Spleen (tissue), 11 donors: ENCODE measurements at regions not wholly inside any gene's neighbourhood (a gene's known extent, or its start where the extent isn't known, plus 50 kb on each side); places are given as distances from the start of the nearest gene placed in this dataset.

ENCODE experiments used
- DNase-seq: peaks from one replicate; pipeline ENCODE4 v3.0.0-alpha.2; 2020
- H3K27ac ChIP-seq, 8 donors: fragments of 200-600 bp; sonication (generic) in 7 of 8; 1 replicate in 4 of 8; 2 replicates in 4 of 8; pipeline versions ENCODE4 v1.5.0 to v1.8.0; 2016 to 2021; ENCODE audit warnings: inconsistent platforms in 4 of 8, mild to moderate bottlenecking in 4 of 8, moderate library complexity in 1 of 8
- H3K27me3 ChIP-seq, 7 donors: fragments of 200-600 bp; sonication (generic) in 6 of 7; replicated peaks in 1 of 7; 1 replicate in 4 of 7; 2 replicates in 3 of 7; pipeline versions ENCODE4 v1.5.0 to v1.8.0; 2016 to 2021; ENCODE audit warnings: inconsistent platforms in 3 of 7, mild to moderate bottlenecking in 1 of 7
- H3K36me3 ChIP-seq, 6 donors: fragments of 200-600 bp; sonication (generic) in 5 of 6; 1 replicate in 4 of 6; 2 replicates in 2 of 6; pipeline versions ENCODE4 v1.5.0 to v1.8.0; 2016 to 2021; ENCODE audit warnings: inconsistent platforms in 2 of 6
- H3K4me1 ChIP-seq, 6 donors: fragments of 200-600 bp; sonication (generic) in 5 of 6; 1 replicate in 3 of 6; 2 replicates in 3 of 6; pipeline versions ENCODE4 v1.5.0 to v1.8.0; 2016 to 2021; ENCODE audit warnings: inconsistent platforms in 3 of 6
- H3K4me3 ChIP-seq, 8 donors: fragments of 200-600 bp; sonication (generic) in 7 of 8; 1 replicate in 4 of 8; 2 replicates in 4 of 8; pipeline versions ENCODE4 v1.5.0 to v1.8.0; 2016 to 2021; ENCODE audit warnings: inconsistent platforms in 4 of 8, mild to moderate bottlenecking in 4 of 8, moderate library complexity in 2 of 8
- H3K9me3 ChIP-seq, 8 donors: fragments of 200-600 bp; sonication (generic) in 7 of 8; 1 replicate in 4 of 8; 2 replicates in 4 of 8; pipeline versions ENCODE4 v1.5.0 to v1.8.0; 2016 to 2021; ENCODE audit warnings: inconsistent platforms in 4 of 8
- CTCF ChIP-seq, 11 experiments: fragments of 200-600 bp in 7 of 11; fragments of 450-650 bp in 4 of 11; sonication (generic) in 4 of 11; IDR thresholded peaks in 8 of 11; conservative IDR thresholded peaks in 3 of 11; 1 replicate in 7 of 11; 2 replicates in 4 of 11; pipeline versions ENCODE4 v1.4.0 to v1.8.0; 2016 to 2021; ENCODE audit warnings: antibody characterized with exemption in 11 of 11, inconsistent platforms in 4 of 11, mild to moderate bottlenecking in 1 of 11
- POLR2A ChIP-seq, 3 donors: fragments of 450-650 bp; IDR thresholded peaks; one replicate each; pipeline ENCODE4 v1.5.1; 2017; ENCODE audit warnings: antibody characterized with exemption in 3 of 3, mild to moderate bottlenecking in 1 of 3
- POLR2AphosphoS5 ChIP-seq, 3 donors: sonication (generic); formaldehyde crosslinking; IDR thresholded peaks; one replicate each; pipeline ENCODE4 v1.5.1; 2017; ENCODE audit warnings: antibody characterized with exemption in 3 of 3
- WGBS, 5 donors: extraction: QIAGEN DNeasy Blood & Tissue Kit in 3 of 5; methylation state at CpG; one replicate each; pipeline versions ENCODE4 v1.1.5 to v1.1.7; 2013 to 2018; 5-methylcytosine and 5-hydroxymethylcytosine counted together
- intact Hi-C: fragments of 100-400 bp; cut with DNase I; formaldehyde crosslinking; loops from one replicate; pipeline ENCODE4 v1.15.0; 2023; ENCODE audit warnings: low total_unique reads
- donor health status: healthy with polysubstance abuse.
- donor health status: DM: no; HTN: no; CAD: no; lungs with moderate emphysema.
- donor health status: DM: no; HTN: no; CAD: no.
- donor health status: Bipolar disorder and iron deficiency.
- donor health status: healthy.
- donor health status: DM: no; HTN: no; CAD: no.
- donor health status: DM: yes; HTN: yes; CAD: no.

DNA sequence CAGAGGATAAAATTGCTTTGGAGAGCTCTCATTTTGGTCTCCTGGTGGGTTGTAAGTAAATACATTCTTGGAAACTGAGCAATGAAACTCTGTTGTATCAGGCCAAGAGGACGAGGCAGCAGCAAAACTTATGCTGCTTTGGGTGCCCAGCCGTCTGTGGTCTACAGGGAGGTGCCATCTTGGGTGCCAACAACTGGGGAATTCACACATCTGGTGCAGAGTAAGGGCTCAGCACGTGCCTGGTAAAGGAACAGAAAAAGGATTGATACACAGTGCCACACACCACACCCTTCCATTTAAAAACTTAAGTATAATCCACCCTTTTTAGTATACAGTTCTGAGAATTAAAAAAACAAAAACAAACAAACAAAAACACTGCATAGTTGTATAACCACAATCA is 221.9 kb downstream of the TSN start:
- H3K4me1 ChIP-seq = peaks cover 0 to 29% (median 14%) of the 10 kb centered on the region in 6 donors
- no peaks in the 10 kb centered on the region for H3K36me3 ChIP-seq
- H3K9me3 ChIP-seq = no peaks in the 10 kb centered on the region
- no peak for DNase-seq
- 50 to 75% (median 68%) methylated on average over 3 of the region's 3 CpGs for WGBS, 5 donors
- no peak overlapping the region for H3K4me3 ChIP-seq
- TF ChIP-seq POLR2AphosphoS5 (IDR thresholded peaks at IDR 0.05) (no peak), POLR2A (IDR thresholded peaks at IDR 0.05) (no peak), CTCF (IDR thresholded peaks at IDR 0.05 in 8 of 11, conservative IDR thresholded peaks at IDR 0.05 in 3 of 11) (no peak)
- intact Hi-C loops = no loop called here
- H3K27ac ChIP-seq = peak overlapping the region in 1 of 8 donors; percentile 39
- H3K27me3 ChIP-seq = peaks cover 0 to 8% (median 0%) of the 10 kb centered on the region in 7 donors

- intact Hi-C loops = no loop called here
- H3K36me3 ChIP-seq = no peaks in the 10 kb centered on the region
- DNase-seq = no peak
- no peak overlapping the region for H3K27ac ChIP-seq
- no peak overlapping the region for H3K4me3 ChIP-seq
- TF ChIP-seq CTCF (IDR thresholded peaks at IDR 0.05 in 8 of 11, conservative IDR thresholded peaks at IDR 0.05 in 3 of 11) (no peak), POLR2A (IDR thresholded peaks at IDR 0.05) (no peak), POLR2AphosphoS5 (IDR thresholded peaks at IDR 0.05) (no peak)
- no peaks in the 10 kb centered on the region for H3K27me3 ChIP-seq
- H3K4me1 ChIP-seq = no peaks in the 10 kb centered on the region
- 78 to 86% (median 81%) methylated on average over 1 to 3 of the region's 3 CpGs for WGBS, 5 donors
- H3K9me3 ChIP-seq = no peaks in the 10 kb centered on the region
Measured at GRCh38 chr2:121992700-121993099, 237.2 kb downstream of the TSN start.

- no peak for DNase-seq
- WGBS, 5 donors = 84 to 93% (median 90%) methylated on average over 5 of the region's 5 CpGs
- H3K27ac ChIP-seq = no peak overlapping the region
- no peaks in the 10 kb centered on the region for H3K9me3 ChIP-seq
- no peak overlapping the region for H3K4me3 ChIP-seq
- intact Hi-C loops = no loop called here
- H3K4me1 ChIP-seq = peaks cover 0 to 3% (median 0%) of the 10 kb centered on the region in 6 donors
- TF ChIP-seq POLR2A (IDR thresholded peaks at IDR 0.05) (no peak), POLR2AphosphoS5 (IDR thresholded peaks at IDR 0.05) (no peak), CTCF (IDR thresholded peaks at IDR 0.05 in 8 of 11, conservative IDR thresholded peaks at IDR 0.05 in 3 of 11) (no peak)
- no peaks in the 10 kb centered on the region for H3K27me3 ChIP-seq
- no peaks in the 10 kb centered on the region for H3K36me3 ChIP-seq
Measured at GRCh38 chr2:121993682-121994081, 238.2 kb downstream of the TSN start.

DNA sequence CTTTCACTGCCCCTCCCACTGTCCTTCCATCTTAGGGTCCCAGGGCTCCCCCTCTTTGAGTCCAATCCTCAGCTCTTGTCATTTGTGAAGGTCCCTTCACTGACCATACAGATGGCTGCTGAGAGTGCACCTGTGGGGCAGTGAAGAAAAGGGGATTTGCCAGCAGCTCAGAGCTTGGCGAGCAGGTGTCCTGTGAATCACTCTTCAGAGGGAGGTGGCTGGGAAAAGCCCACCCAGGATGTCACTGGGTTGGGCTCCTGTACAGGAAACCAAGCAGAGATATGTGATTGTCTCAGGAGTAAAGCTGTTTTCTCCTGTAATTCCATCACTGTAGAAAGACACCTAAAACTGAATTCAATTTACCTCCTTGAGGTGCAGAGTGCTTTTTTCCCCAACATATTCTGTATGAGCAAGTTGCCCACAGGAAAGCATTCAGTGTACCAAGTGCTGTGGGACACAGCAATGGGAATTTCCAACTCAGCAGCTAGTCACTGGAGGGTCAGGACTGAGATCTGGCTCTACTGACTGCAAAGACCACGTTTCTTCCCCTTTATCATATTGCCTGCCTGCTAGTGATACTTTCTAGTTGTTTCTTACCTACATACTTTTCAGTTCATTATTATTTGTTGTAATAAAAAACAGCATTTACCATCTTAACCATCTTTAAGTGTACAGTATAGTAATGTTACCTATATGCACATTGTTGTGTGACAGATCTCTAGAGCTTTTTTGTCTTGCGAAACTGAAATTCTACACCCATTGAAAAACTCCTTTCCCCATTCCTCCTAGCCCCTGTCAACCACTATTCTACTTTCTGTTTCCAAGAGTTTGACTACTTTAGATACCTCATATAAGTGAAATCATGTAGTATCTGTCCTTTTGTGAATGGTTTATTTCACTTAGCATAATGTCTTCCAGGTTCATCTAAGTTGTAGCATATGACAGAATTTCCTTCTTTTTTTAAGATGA is 239.1 kb downstream of the TSN start:
- H3K27me3 ChIP-seq = no peaks in the 10 kb centered on the region
- peaks cover 0 to 12% (median 3%) of the 10 kb centered on the region in 6 donors for H3K4me1 ChIP-seq
- no peaks in the 10 kb centered on the region for H3K36me3 ChIP-seq
- WGBS, 5 donors = 67 to 83% (median 76%) methylated on average over 3 of the region's 3 CpGs
- DNase-seq = no peak
- intact Hi-C loops = no loop called here
- H3K27ac ChIP-seq = no peak overlapping the region
- no peak overlapping the region for H3K4me3 ChIP-seq
- TF ChIP-seq POLR2A (IDR thresholded peaks at IDR 0.05) (no peak), POLR2AphosphoS5 (IDR thresholded peaks at IDR 0.05) (no peak), CTCF (IDR thresholded peaks at IDR 0.05 in 8 of 11, conservative IDR thresholded peaks at IDR 0.05 in 3 of 11) (no peak)
- H3K9me3 ChIP-seq = no peaks in the 10 kb centered on the region
